ENCODE measurements at regions not wholly inside any gene's neighbourhood (a gene's known extent, or its start where the extent isn't known, plus 50 kb on each side); places are given as distances from the start of the nearest gene placed in this dataset.

DNA sequence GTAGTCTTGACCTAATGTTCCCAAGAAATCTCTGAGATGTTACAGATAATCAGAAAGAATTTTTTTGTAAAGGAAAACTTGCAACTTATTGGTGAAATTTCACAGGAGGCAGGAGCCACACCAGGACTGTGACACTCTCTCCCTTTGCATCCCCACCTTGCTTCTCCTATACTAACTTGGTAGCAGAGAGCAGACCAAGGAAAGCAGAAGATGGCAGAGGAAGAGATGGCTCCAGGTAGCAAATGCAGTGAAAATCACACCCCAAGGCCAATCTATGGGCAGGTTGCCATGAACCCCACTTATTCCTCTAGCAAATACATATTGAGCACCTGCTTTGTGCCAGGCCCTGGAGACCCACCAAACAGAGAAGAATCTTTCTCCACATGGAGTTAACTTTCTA is 303.4 kb upstream of the C1orf174 start:
- no peak for ATAC-seq
- H3K4me1 ChIP-seq: no peaks in the 10 kb centered on the region
- peaks cover 14% of the 10 kb centered on the region for H3K27me3 ChIP-seq
- no peak overlapping the region for H3K27ac ChIP-seq
- peaks cover 0 to 55% (median 0%) of the 10 kb centered on the region in 3 donors for H3K9me3 ChIP-seq
- H3K4me3 ChIP-seq: no peak overlapping the region
- H3K36me3 ChIP-seq: no peaks in the 10 kb centered on the region
- TF ChIP-seq EP300 (IDR thresholded peaks at IDR 0.05) (no peak), POLR2AphosphoS5 (IDR thresholded peaks at IDR 0.05) (no peak), POLR2A (IDR thresholded peaks at IDR 0.05) (no peak), CTCF (IDR thresholded peaks at IDR 0.05) (no peak)

GRCh38 chr1:4207183-4207582 is 307.1 kb upstream of the C1orf174 start:
- WGBS, 2 donors (ENCODE audit: low coverage in 1 of 2): 71 to 80% methylated on average over 3 of the region's 4 CpGs
- Histone ChIP-seq H3K4me3 (no peak overlapping the region), H3K4me1 (no peaks in the 10 kb centered on the region), H3K9me3 (peaks cover 0 to 47% (median 0%) of the 10 kb centered on the region in 3 donors), H3K27me3 (peaks cover 38% of the 10 kb centered on the region), H3K27ac (no peak overlapping the region), H3K36me3 (no peaks in the 10 kb centered on the region)
- TF ChIP-seq EP300 (IDR thresholded peaks at IDR 0.05) (no peak), CTCF (IDR thresholded peaks at IDR 0.05) (no peak), POLR2A (IDR thresholded peaks at IDR 0.05) (no peak), POLR2AphosphoS5 (IDR thresholded peaks at IDR 0.05) (no peak)
- no peak for ATAC-seq

DNA sequence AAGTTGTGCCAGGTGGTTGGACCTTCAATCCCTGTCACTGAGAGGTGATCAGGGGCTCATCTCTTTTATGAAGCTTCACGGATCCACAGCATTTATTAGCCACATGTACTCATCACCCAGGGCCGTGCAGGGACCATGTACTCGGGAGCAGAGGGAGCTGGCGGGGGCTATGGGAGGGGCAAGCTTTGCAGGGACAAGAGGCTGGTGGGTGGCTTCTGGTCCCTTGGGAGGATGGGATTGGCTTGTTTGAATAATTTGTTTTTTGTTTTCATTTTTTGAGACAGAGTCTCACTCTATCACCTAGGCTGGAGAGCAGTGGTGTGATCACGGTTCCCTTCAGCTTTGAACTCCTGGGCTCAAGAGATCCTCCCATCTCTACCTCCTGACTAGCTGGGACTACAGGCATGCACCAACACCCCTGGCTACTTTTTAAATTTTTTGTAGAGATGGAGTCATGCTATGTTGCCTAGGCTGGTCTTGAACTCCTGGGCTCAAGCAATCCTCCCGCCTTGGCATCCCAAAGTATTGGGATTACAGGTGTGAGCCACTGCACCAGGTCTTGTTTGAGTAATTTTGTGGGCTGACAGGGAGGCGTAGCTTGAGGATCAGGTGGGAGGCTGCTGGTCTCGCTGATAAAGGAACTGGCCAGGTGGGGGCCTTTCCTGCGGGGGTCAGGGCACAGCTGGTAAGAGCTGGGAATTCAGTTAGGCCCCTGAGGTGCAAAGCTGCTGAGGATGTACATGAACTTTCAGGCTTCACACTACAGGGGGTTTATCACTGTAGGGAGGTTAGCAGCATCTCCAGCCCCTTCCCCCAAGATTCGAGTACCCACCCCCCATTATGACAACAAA is 308.0 kb upstream of the C1orf174 start:
- ATAC-seq: no peak
- WGBS, 2 donors (ENCODE audit: low coverage in 1 of 2): 81 to 100% methylated on average over 2 to 5 of the region's 10 CpGs
- Histone ChIP-seq H3K36me3 (no peaks in the 10 kb centered on the region), H3K27ac (no peak overlapping the region), H3K4me3 (no peak overlapping the region), H3K27me3 (peaks cover 47% of the 10 kb centered on the region), H3K4me1 (no peaks in the 10 kb centered on the region), H3K9me3 (peaks cover 0 to 39% (median 0%) of the 10 kb centered on the region in 3 donors)
- TF ChIP-seq POLR2AphosphoS5 (IDR thresholded peaks at IDR 0.05): no peak
- TF ChIP-seq EP300 (IDR thresholded peaks at IDR 0.05): no peak
- TF ChIP-seq CTCF (IDR thresholded peaks at IDR 0.05): no peak
- no peak for TF ChIP-seq POLR2A (IDR thresholded peaks at IDR 0.05)

DNA sequence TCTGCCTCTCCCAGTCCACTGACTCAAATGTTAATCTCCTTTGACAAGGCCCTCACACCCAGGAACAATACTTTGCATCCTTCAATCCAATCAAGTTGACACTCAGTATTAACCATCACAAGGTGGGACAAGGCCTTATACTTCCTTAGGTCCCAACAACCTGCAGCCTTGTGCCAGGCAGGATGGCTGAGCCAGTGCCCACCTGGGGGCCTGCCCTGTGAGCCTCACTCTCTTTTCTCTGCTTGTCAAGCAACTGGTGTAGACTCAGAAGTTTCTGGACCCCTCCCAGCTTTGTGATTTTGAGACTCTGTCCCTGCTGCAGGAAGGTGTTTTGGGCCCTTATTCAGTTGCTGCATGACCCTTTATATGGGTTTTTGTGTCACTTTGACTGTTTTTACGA is 310.0 kb upstream of the C1orf174 start:
- TF ChIP-seq EP300 (IDR thresholded peaks at IDR 0.05): no peak
- WGBS, 2 donors (ENCODE audit: low coverage in 1 of 2): 89% methylated on average over 1 of the region's 1 CpG; no CpG with 5 or more reads in 1 of the 2 donors
- Histone ChIP-seq H3K27ac (no peak overlapping the region), H3K27me3 (peaks cover 61% of the 10 kb centered on the region), H3K36me3 (no peaks in the 10 kb centered on the region), H3K4me1 (no peaks in the 10 kb centered on the region), H3K9me3 (peaks cover 0 to 20% (median 0%) of the 10 kb centered on the region in 3 donors), H3K4me3 (no peak overlapping the region)
- ATAC-seq: no peak

GRCh38 chr1:4212796-4213195 is 312.7 kb upstream of the C1orf174 start:
- no peak overlapping the region for H3K4me3 ChIP-seq
- no peak for TF ChIP-seq POLR2AphosphoS5 (IDR thresholded peaks at IDR 0.05)
- TF ChIP-seq EP300 (IDR thresholded peaks at IDR 0.05): no peak
- TF ChIP-seq POLR2A (IDR thresholded peaks at IDR 0.05): no peak
- TF ChIP-seq CTCF (IDR thresholded peaks at IDR 0.05): no peak
- H3K36me3 ChIP-seq: no peaks in the 10 kb centered on the region
- no peaks in the 10 kb centered on the region for H3K4me1 ChIP-seq
- H3K27me3 ChIP-seq: peaks cover 80% of the 10 kb centered on the region
- ATAC-seq: no peak
- H3K27ac ChIP-seq: no peak overlapping the region
- peaks cover 0 to 2% (median 0%) of the 10 kb centered on the region in 3 donors for H3K9me3 ChIP-seq
- WGBS, 2 donors (ENCODE audit: low coverage in 1 of 2): 82% methylated on average over 3 of the region's 5 CpGs; no CpG with 5 or more reads in 1 of the 2 donors
